IPS-NIHi11 (cell line): ENCODE measurements at regions not wholly inside any gene's neighbourhood (a gene's known extent, or its start where the extent isn't known, plus 50 kb on each side); places are given as distances from the start of the nearest gene placed in this dataset.
"Not testable (repeated sequence)": the region's sequence is repeated elsewhere in the genome, so short reads cannot be mapped to it uniquely, and the experiment has no call there.

Experiments used
- DNase-seq: peaks from one replicate; pipeline ENCODE4 v3.0.0; 2012; ENCODE audit warnings: mixed read lengths, low spot score

DNA sequence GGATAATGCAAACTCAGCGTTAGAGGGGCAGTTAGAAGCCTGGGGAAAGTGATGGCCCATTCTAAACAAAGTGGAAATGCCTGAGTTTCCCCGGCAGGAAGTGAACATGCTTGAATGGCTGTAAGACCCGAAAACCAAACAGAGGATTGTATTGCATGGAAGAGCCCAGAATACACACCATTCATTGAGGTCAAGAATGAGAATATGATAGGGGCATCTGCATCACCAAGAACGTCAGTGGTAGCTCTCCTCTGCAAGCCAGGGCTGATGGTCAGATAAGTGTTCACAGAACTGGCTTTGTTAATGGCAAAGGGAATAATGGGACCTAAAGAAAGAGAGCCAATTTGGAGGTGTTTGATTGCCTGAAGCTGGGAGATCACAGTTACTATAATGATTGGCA is 663.4 kb downstream of the KHDRBS2 start:
- DNase-seq, result no peak

DNA sequence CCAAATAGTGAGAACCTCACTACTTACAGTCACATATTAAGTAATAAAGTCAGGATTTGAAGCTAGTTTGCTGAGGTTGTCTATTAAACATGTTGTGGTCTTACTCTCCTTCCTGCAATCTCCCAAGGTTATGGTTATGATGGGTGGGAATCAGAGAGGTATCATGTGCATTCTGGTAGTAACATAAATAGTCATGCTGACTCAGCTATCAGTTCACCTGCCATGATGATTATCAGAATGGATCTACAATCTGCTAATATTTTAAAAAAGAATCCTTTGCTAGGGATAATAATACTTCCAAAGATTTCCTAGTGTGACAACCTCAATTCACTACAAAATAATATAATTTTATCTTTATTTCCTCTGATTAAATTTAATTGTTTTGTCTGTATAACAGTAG is 671.9 kb downstream of the KHDRBS2 start:
- DNase-seq, result no peak

DNA sequence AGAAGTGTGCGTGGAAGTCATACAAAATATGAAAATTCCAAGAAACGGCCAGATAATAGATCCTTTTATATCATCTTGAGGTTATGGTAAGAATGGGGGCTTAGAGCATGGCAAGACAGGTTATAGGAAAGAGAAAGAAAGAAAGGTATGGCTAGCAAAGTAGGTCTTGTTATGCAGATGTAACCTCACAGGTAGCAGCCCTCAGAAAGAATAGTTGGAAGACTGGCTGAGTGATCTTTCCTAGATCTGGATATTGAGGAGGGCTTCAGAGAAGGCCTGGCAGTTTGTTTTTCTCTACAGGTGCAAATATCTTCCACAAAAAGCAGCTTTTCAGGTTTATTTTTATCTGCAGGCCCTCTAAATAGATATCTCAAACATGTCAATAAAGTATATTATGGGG is 679.5 kb downstream of the KHDRBS2 start:
- DNase-seq, result peak; percentile 19

DNA sequence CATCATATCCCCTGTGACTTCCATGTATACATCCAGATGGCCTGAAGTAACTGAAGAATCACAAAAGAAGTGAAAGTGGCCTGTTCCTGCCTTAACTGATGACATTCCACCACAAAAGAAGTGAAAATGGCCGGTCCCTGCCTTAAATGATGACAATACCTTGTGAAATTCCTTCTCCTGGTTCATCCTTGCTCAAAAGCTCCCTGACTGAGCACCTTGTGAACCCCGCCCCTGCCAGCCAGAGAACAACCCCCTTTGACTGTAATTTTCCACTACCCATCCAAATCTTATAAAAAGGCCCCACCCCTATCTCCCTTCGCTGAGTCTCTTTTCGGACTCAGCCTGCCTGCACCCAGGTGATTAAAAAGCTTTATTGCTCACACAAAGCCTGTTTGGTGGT is 680.2 kb downstream of the KHDRBS2 start:
- not testable (repeated sequence) for DNase-seq

DNA sequence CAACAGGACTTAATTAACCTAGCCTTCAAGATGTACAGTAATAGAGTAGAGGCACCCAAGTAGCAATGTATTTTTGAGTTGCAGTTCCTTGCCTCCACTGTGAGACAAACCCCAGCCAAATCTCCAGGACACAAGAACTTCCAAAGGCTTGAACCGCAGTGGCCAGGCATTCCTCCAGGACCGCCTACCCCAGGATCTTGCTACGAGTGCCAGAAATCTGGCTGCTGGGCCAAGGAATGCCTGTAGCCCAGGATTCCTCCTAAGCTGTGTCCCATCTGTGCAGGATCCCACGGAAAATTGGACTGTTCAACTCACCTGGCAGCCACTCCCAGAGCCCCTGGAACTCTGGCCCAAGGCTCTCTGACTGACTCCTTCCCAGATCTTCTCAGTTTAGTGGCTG is 683.9 kb downstream of the KHDRBS2 start:
- DNase-seq, result not testable (repeated sequence)

DNA sequence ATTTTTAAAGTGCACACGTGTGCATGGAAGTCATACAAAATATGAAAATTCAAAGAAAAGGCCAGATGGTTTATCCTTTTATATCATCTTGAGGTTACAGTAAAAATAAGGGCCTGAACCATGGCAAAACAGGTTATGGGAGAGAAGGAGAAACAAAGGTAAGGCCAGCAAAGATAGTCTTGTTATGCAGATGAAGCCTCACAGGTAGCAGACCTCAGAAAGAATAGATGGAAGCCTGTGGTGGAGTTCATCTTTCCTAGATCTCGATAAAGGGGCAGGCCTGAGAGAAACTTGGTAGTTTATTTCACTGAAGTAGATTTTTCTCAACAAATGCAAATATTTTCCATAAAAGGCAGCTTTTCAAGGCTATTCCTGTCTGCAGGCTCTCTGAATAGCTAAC is 693.8 kb downstream of the KHDRBS2 start:
- peak; percentile 12 for DNase-seq

DNA sequence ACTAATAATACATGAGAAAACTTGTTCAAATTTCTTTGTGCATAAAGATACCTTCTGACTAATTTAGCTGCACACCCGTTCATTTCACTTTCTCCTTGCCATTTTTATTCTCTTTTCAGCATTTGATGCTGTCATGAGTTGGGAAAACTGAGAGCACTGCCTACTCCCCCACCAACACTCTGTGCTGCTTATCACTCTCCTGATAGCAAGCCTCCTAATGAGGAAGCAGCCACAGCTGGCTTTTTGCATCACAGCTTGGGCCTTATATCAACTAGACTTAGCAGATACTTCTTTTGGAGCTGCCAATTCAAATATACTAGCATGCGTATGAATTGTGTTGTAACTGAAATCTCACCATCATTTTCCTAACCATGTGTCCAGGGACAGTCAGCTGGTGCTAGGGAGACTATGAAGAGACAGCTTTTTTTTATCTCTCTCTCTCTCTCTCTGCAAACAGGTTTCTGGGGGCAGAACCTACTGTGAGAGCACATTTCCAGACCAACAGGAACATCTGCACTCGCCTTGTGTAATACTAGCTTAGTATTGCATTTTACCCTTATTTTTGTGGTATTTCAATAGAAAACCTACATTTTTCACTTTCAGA is 699.0 kb downstream of the KHDRBS2 start:
- DNase-seq, result no peak

DNA sequence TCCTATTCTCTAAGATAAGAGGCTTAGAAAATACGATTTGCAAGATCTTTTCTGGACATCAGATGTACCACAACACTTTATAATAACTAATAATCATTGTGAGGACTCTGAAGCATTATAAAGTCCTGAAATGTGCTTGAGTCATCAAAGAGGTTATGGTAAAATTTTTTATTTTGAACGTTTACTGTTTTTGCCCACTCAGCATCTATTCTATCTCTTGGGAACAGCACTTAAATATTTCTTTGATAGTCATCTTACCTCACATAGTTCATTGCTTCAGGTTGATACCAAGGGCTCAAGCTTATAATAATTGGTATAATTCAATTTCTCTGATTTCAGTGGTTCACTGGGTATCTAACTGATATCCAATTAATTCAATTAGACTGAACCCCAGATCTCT is 700.5 kb downstream of the KHDRBS2 start:
- no peak for DNase-seq

DNA sequence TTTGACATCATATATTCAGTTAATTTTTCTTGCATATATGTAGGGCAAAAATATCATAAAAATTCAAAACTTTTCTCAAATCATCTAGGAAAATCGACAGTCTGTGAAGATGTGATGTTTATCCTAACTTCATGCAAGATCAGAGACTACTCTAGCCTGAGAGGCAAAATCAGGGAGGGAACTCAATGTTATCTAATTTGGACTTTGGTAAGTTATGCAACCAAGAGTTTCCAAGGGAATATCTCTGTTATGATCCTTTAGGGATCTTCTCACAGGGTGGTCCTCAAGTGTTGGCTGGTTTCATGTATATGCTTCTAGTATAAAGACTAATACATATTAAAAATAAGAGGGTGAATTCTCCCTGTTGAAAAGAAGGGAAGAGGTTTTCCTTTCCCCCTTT is 723.9 kb downstream of the KHDRBS2 start:
- no peak for DNase-seq

DNA sequence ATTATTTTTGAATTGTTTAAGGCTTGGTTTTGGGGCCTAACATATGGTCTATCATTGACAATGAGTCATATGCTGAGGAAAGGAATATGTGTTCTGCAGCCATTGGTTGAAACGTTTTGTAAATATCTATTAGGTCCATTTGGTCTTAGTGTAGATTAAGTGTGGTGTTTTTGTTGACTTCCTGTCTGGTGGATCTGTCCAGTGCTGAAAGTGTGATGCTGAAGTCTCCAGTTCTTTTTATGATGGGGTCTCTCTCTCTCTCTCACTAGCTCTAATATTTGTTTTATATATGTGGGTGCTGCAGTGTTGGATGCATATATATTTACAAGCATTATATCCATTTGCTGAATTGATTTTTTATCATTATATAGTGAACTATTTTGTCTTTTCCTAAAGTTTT is 727.2 kb downstream of the KHDRBS2 start:
- DNase-seq, result no peak

DNA sequence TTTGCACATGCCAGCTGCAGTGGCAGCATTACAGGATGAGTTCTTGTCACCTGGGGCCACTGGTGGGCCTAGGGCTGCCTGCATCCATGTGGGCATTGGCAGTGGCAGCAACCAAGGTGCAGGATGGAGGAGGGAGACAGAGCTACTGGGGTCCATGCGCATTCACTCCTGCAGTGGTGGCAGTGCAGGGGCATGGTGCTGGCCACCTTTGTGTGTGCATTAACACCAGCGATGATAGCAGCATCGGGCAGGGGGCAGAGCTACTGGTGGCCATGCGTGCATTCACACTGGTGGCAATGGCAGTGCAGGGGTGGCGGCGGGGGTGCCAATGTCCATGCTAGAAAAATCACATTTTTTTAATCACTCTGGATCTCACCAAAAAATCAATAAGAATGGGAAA is 730.0 kb downstream of the KHDRBS2 start:
- DNase-seq, result no peak

DNA sequence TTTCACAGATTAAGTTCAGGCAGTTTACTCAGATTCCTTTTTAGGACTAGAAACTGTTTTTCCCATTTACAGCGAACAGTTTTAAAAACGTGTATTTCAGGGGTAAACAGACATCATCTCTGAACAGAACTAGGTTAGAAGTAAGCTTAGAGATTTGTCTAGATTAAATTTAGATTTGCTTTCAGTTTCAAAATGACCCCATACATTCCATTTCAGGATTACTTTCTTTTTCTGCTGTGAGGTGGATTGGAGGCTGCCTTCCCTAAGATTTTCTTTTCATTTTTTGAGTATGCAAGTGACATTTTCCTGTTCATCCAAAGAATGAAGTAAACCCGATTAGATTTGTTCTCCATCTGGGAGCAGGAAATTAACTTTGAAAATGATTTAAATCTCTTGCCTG is 747.2 kb downstream of the KHDRBS2 start:
- DNase-seq, result no peak

DNA sequence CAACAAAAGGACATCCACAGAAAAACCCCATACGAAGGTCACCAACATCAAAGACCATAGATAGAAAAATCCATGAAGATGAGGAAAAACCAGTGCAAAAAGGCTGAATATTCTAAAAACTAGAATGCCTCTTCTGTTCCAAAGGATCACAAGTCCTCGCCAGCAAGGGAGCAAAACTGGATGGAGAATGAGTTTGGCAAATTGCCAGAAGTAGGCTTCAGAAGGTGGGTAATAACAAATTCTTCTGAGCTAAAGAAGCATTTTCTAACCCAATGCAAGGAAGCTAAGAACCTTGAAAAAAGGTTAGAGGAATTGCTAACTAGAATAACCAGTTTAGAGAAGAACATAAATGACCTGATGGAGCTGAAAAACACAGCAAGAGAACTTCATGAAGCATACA is 753.3 kb downstream of the KHDRBS2 start:
- DNase-seq, result not testable (repeated sequence)
